GM23248 (cell line): ENCODE measurements at regions not wholly inside any gene's neighbourhood (a gene's known extent, or its start where the extent isn't known, plus 50 kb on each side); places are given as distances from the start of the nearest gene placed in this dataset.

ENCODE experiments used
- DNase-seq: peaks from one replicate; pipeline ENCODE4 v3.0.0-alpha.2; 2015
- H2AFZ ChIP-seq: fragments of 200-600 bp; sonication (generic); 2 replicates; pipeline ENCODE4 v1.6.1; 2016; ENCODE audit warnings: antibody characterized with exemption
- H3F3A ChIP-seq: fragments of 200-600 bp; sonication (generic); 2 replicates; pipeline ENCODE4 v1.6.1; 2016; ENCODE audit warnings: mild to moderate bottlenecking, antibody characterized with exemption, mixed run types; ENCODE audit not compliant: insufficient read depth
- H3K27ac ChIP-seq: fragments of 200-600 bp; sonication (generic); 2 replicates; pipeline ENCODE4 v1.5.1; 2016; ENCODE audit warnings: mild to moderate bottlenecking
- H3K27me3 ChIP-seq: fragments of 200-600 bp; sonication (generic); replicated peaks from 2 replicates; pipeline ENCODE4 v1.6.1; 2016; ENCODE audit warnings: mild to moderate bottlenecking; ENCODE audit not compliant: insufficient read depth
- H3K36me3 ChIP-seq: fragments of 200-600 bp; sonication (generic); 2 replicates; pipeline ENCODE4 v1.6.1; 2016; ENCODE audit warnings: low read depth, mild to moderate bottlenecking
- H3K4me1 ChIP-seq: fragments of 200-600 bp; sonication (generic); 2 replicates; pipeline ENCODE4 v1.6.1; 2016; ENCODE audit warnings: mild to moderate bottlenecking; ENCODE audit not compliant: insufficient read depth
- H3K4me2 ChIP-seq: fragments of 200-600 bp; sonication (generic); one replicate; pipeline ENCODE4 v1.6.1; 2016; ENCODE audit warnings: mild to moderate bottlenecking; ENCODE audit not compliant: unreplicated experiment
- H3K4me3 ChIP-seq: fragments of 200-600 bp; sonication (generic); 2 replicates; pipeline ENCODE4 v1.5.1; 2016; ENCODE audit warnings: mild to moderate bottlenecking
- H3K79me2 ChIP-seq: fragments of 200-600 bp; sonication (generic); 2 replicates; pipeline ENCODE4 v1.6.1; 2016; ENCODE audit warnings: mild to moderate bottlenecking; ENCODE audit not compliant: insufficient read depth
- H3K9ac ChIP-seq: fragments of 200-600 bp; sonication (generic); 2 replicates; pipeline ENCODE4 v1.6.1; 2016; ENCODE audit warnings: mild to moderate bottlenecking
- H3K9me2 ChIP-seq: fragments of 200-600 bp; sonication (generic); 2 replicates; pipeline ENCODE4 v1.6.1; 2016; ENCODE audit warnings: mixed run types, mild to moderate bottlenecking, moderate library complexity; ENCODE audit not compliant: insufficient read depth
- H3K9me3 ChIP-seq: fragments of 200-600 bp; sonication (generic); one replicate; pipeline ENCODE4 v1.6.1; 2017; ENCODE audit warnings: low read depth
- H4K20me1 ChIP-seq: fragments of 200-600 bp; sonication (generic); 2 replicates; pipeline ENCODE4 v1.6.0; 2016; ENCODE audit not compliant: insufficient read depth
- EZH2 ChIP-seq: fragments of 200-600 bp; sonication (generic); IDR thresholded peaks from 2 replicates; pipeline ENCODE4 v1.6.1; 2018; ENCODE audit warnings: antibody characterized with exemption, mild to moderate bottlenecking; ENCODE audit not compliant: insufficient read depth, poor library complexity, severe bottlenecking
- EZH2phosphoT487 ChIP-seq: fragments of 200-600 bp; sonication (generic); IDR thresholded peaks from 2 replicates; pipeline ENCODE4 v1.6.1; 2018; ENCODE audit warnings: antibody characterized with exemption, moderate library complexity, mild to moderate bottlenecking, low read depth; ENCODE audit not compliant: insufficient read depth
- WGBS, 2 experiments: methylation state at CpG; one replicate each; pipeline ENCODE4 v1.1.6; 2015 to 2017; ENCODE audit warnings: low lambda C conversion rate in 2 of 2, low coverage in 1 of 2; ENCODE audit errors: missing lambda C conversion rate in 2 of 2; 5-methylcytosine and 5-hydroxymethylcytosine counted together
- in situ Hi-C: fragments of 300-500 bp; cut with MboI; formaldehyde crosslinking; loops from 2 replicates; pipeline ENCODE4 v1.15.0; 2020

DNA sequence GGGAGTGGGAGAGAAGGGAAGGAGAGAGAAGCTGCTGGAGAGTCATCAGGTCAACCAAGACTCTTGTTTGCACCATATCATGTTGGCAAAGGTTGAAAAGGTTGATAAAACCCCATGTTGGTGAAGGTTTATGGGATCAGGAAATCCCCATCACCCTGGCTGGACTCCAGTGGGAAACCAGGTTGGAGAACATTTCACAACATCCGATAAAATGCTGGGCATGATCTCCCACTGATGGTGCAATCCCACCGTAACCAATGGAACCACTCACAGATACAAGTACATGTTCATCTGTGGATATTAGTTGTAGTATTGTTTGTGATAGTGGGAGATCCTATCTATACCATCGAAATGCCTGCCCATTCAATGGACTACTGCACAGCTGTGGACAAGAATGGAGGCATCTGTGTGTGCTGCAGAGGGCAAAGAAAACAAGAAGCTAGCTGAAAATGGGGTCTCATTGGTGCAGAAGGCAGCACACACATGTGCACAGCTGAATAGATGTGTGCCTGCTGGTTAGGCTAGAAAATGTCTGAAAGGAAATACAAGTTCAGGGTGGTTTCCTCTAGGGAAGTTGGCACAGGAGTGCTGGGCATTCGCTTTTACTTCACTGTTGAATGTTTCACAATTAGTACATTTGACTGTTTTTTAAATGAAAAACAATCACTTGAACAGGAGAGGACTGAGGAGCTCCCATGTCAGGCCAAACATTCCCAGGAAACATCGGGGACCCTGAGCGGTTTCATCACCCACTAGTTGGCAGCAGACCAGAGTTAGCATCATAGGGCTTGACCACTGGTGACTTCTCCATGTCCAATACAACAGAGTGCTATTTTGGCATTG is 80.4 kb upstream of the MGMT start:
- H3K27me3 ChIP-seq, result no peaks in the 10 kb centered on the region
- 43% methylated on average over 6 of the region's 6 CpGs for WGBS, 2 experiments

DNA sequence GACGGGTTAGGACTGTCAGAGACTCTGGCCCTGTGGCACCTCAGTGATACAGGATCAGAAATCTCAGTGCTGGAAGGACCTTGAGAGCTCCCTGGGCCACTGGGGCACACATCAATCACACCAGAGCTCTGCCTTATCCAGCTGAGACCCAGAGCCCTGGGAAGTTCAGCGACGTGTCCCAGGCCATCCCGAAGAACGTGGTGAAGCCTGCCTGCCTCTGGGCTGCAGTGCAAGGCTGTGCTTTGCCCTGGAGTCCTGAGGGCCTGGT is 79.8 kb upstream of the MGMT start:
- Histone ChIP-seq H3F3A (no peaks in the 10 kb centered on the region), H3K9me2 (no peaks in the 10 kb centered on the region), H3K4me3 (no peak overlapping the region), H4K20me1 (no peaks in the 10 kb centered on the region), H3K4me1 (no peaks in the 10 kb centered on the region), H3K9ac (no peak overlapping the region), H3K27ac (no peak overlapping the region), H2AFZ (no peak overlapping the region), H3K27me3 (no peaks in the 10 kb centered on the region), H3K9me3 (no peaks in the 10 kb centered on the region), H3K36me3 (no peaks in the 10 kb centered on the region), H3K4me2 (no peak overlapping the region), H3K79me2 (no peaks in the 10 kb centered on the region)
- in situ Hi-C loops, result no loop called here
- 46 to 60% methylated on average over 5 of the region's 5 CpGs for WGBS, 2 experiments
- DNase-seq, result no peak
- TF ChIP-seq EZH2phosphoT487 (no peak), EZH2 (no peak)

More for the DNA sequence above, 80.4 kb upstream of the MGMT start:
- H3K4me2 ChIP-seq, result no peak overlapping the region
- H2AFZ ChIP-seq, result no peak overlapping the region
- no peaks in the 10 kb centered on the region for H3K79me2 ChIP-seq
- H3F3A ChIP-seq, result no peaks in the 10 kb centered on the region
- no peaks in the 10 kb centered on the region for H3K9me2 ChIP-seq
- H3K4me3 ChIP-seq, result no peak overlapping the region
- TF ChIP-seq EZH2 (no peak), EZH2phosphoT487 (no peak)
- no peaks in the 10 kb centered on the region for H3K4me1 ChIP-seq
- no peaks in the 10 kb centered on the region for H3K9me3 ChIP-seq
- no peak for DNase-seq
- no peaks in the 10 kb centered on the region for H4K20me1 ChIP-seq
- no peak overlapping the region for H3K9ac ChIP-seq
- H3K27ac ChIP-seq, result no peak overlapping the region
- in situ Hi-C loops, result no loop called here
- H3K36me3 ChIP-seq, result no peaks in the 10 kb centered on the region

DNA sequence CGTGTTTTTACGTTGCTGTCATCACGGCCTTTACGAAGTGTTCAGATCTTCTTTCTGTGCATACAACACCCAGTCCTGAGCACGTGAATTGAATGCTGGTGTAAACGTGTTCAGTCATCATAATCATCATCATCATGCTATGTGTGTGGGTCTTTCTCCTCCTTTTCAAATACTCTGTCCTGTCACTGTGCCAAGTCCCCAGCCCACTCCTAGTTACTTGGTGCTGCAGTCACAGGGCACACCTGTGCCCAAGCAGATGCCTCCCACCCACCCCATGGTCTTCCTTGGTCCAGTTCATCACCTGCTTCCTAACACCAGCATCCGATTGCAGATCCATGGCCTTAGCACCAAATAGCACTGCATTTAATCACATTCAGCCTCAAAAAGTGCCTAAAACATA is 78.6 kb upstream of the MGMT start:
- no peak for DNase-seq
- no peaks in the 10 kb centered on the region for H3K36me3 ChIP-seq
- H3K27me3 ChIP-seq, result no peaks in the 10 kb centered on the region
- no peak overlapping the region for H3K4me2 ChIP-seq
- in situ Hi-C loops, result no loop called here
- H3K79me2 ChIP-seq, result no peaks in the 10 kb centered on the region
- no peaks in the 10 kb centered on the region for H3K9me3 ChIP-seq
- WGBS, 2 experiments, result 30 to 39% methylated on average over 7 of the region's 7 CpGs
- no peaks in the 10 kb centered on the region for H3K4me1 ChIP-seq
- TF ChIP-seq EZH2, result no peak
- no peak overlapping the region for H3K4me3 ChIP-seq
- H3K9ac ChIP-seq, result no peak overlapping the region
- no peak overlapping the region for H2AFZ ChIP-seq
- H3K9me2 ChIP-seq, result no peaks in the 10 kb centered on the region
- no peak overlapping the region for H3K27ac ChIP-seq
- no peaks in the 10 kb centered on the region for H3F3A ChIP-seq
- no peaks in the 10 kb centered on the region for H4K20me1 ChIP-seq

DNA sequence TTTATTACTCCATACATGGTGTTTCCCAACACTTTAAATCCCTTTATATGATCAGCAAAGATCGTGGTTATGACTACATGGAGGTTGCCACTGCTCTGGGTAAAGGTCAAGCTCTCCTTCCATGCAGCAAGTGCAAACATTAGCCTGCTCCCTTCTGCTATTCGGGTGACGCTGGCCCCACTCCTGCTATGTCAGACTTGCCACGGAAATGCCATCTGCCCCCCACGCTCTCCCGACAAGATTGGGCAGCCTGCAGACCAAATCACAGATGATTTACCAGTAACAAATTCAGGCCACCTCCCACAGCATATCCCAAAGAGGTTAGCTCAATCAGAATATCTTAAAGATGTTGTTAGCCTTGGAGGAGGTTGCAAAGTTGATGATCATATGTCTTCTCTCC is 77.8 kb upstream of the MGMT start:
- Histone ChIP-seq H3F3A (no peaks in the 10 kb centered on the region), H3K27ac (no peak overlapping the region), H3K36me3 (no peaks in the 10 kb centered on the region), H3K4me1 (no peaks in the 10 kb centered on the region), H3K4me2 (no peak overlapping the region), H3K9ac (no peak overlapping the region), H4K20me1 (no peaks in the 10 kb centered on the region), H3K9me2 (no peaks in the 10 kb centered on the region), H3K4me3 (no peak overlapping the region), H3K27me3 (no peaks in the 10 kb centered on the region), H3K79me2 (no peaks in the 10 kb centered on the region), H2AFZ (no peak overlapping the region), H3K9me3 (no peaks in the 10 kb centered on the region)
- in situ Hi-C loops, result no loop called here
- TF ChIP-seq EZH2phosphoT487 (no peak), EZH2 (no peak)
- 52 to 56% methylated on average over 6 of the region's 6 CpGs for WGBS, 2 experiments
- no peak for DNase-seq

DNA sequence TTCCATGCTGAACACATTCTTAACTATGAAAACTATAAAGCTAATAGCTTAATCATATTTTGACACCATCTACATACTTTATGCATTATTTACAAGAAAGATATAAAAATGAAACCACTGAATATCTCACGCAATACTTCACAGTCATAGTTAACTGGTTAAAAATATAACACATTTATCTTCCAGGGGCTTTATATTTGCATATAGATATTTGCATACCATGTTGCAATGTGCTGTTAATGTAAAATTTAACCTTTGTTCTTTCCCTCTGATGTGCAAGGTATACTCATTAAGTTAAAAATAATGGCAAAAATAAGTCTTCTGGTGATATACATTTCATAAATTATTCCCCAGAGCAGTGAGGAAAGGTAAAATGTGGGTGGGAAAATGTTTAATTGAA is 76.9 kb upstream of the MGMT start:
- no peaks in the 10 kb centered on the region for H3F3A ChIP-seq
- H3K9me3 ChIP-seq, result no peaks in the 10 kb centered on the region
- H3K9ac ChIP-seq, result no peak overlapping the region
- in situ Hi-C loops, result no loop called here
- no peaks in the 10 kb centered on the region for H3K4me1 ChIP-seq
- H3K9me2 ChIP-seq, result no peaks in the 10 kb centered on the region
- no peak overlapping the region for H3K27ac ChIP-seq
- H2AFZ ChIP-seq, result no peak overlapping the region
- no peak for TF ChIP-seq EZH2
- TF ChIP-seq EZH2phosphoT487, result no peak
- H3K36me3 ChIP-seq, result no peaks in the 10 kb centered on the region
- H3K4me2 ChIP-seq, result no peak overlapping the region
- no peak overlapping the region for H3K4me3 ChIP-seq
- DNase-seq, result no peak
- H3K27me3 ChIP-seq, result no peaks in the 10 kb centered on the region
- no peaks in the 10 kb centered on the region for H4K20me1 ChIP-seq
- WGBS, 2 experiments, result 55 to 66% methylated on average over 1 of the region's 1 CpG
- H3K79me2 ChIP-seq, result no peaks in the 10 kb centered on the region
